PFSK-1 (cell line): ENCODE measurements at regions not wholly inside any gene's neighbourhood (a gene's known extent, or its start where the extent isn't known, plus 50 kb on each side); places are given as distances from the start of the nearest gene placed in this dataset.

Experiments
- FOXP2 ChIP-seq: optimal IDR thresholded peaks from 2 replicates; pipeline ENCODE3; 2011; ENCODE audit warnings: borderline replicate concordance, control low read depth, inconsistent platforms; ENCODE audit not compliant: insufficient read depth; ENCODE audit errors: extremely low read length, extremely low read depth
- POLR2AphosphoS5 ChIP-seq: IDR thresholded peaks from 2 replicates; pipeline ENCODE4 v1.6.1; 2012; ENCODE audit warnings: low read depth, mild to moderate bottlenecking, control low read depth, low read length, moderate library complexity
- REST ChIP-seq, 2 experiments: IDR thresholded peaks; 2 replicates each; pipeline versions ENCODE4 v1.6.1 to v1.8.0; 2011 to 2012; ENCODE audit warnings: low read depth in 2 of 2, low read length in 2 of 2, control low read depth in 1 of 2, inconsistent platforms in 1 of 2, mild to moderate bottlenecking in 1 of 2, moderate library complexity in 1 of 2; ENCODE audit not compliant: insufficient read depth in 1 of 2
- SIN3A ChIP-seq: IDR thresholded peaks from 2 replicates; pipeline ENCODE4 v1.6.1; 2012; ENCODE audit warnings: mild to moderate bottlenecking, low read length, moderate library complexity, borderline replicate concordance; ENCODE audit not compliant: insufficient read depth
- TAF1 ChIP-seq: IDR thresholded peaks from 2 replicates; pipeline ENCODE4 v1.6.1; 2012; ENCODE audit warnings: low read length, control low read depth, borderline replicate concordance; ENCODE audit not compliant: insufficient read depth

GRCh38 chr6:98578016-98578415 lies 256.4 kb upstream of the POU3F2 start:
- TF ChIP-seq TAF1, result no peak
- no peak for TF ChIP-seq REST (IDR thresholded peaks at IDR 0.05; ENCODE audit: insufficient read depth in 1 of 2, low read depth in 2 of 2, low read length in 2 of 2)
- no peak for TF ChIP-seq POLR2AphosphoS5
- TF ChIP-seq SIN3A, result no peak
- TF ChIP-seq FOXP2, result no peak
